NCI-H748 (cell line): ENCODE measurements at regions not wholly inside any gene's neighbourhood (a gene's known extent, or its start where the extent isn't known, plus 50 kb on each side); places are given as distances from the start of the nearest gene placed in this dataset.
"Not testable (repeated sequence)": the region's sequence is repeated elsewhere in the genome, so short reads cannot be mapped to it uniquely, and the experiment has no call there.

Experiments
- DNase-seq: peaks from one replicate; lab custom pipeline; 2025; ENCODE audit not compliant: unreplicated experiment; lab: John Stamatoyannopoulos, UW

DNA sequence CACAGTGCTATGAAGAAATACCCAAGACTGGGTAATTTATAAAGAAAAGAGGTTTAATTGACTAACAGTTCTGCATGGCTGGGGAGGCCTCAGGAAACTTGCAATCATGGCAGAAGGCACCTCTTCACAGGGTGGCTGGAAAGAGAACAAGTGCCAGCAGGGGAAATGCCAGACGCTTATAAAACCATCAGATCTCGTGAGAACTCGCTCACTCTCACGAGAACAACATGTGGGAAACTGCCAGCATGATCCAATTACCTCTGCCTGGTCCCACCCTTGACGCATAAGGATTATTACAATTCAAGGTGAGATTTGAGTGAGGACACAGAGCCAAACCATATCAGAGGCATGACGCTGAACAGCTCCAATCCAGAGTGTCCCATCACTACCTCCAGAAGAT lies 73.7 kb upstream of the RPL38 start:
- DNase-seq, result not testable (repeated sequence)

DNA sequence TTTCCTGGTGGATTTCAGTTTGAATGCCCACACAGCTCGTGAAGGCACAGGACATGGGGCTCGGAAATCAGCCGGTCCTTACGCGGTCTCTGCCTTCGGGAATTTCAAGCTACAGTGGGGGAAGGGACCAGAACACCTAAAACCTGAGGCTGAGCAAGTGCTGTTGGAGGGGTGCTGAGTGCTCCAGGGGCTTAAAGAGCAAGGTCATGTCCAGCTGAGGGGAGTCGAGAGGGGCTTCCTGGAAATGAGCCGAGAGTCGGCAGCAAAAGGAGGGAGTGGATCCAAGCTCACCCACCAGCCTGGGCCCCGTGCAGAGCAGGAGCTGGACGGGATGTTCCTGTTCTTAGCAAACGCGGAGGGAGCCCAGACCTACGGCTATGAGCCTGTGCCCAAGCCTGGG lies 73.2 kb upstream of the RPL38 start:
- no peak for DNase-seq

DNA sequence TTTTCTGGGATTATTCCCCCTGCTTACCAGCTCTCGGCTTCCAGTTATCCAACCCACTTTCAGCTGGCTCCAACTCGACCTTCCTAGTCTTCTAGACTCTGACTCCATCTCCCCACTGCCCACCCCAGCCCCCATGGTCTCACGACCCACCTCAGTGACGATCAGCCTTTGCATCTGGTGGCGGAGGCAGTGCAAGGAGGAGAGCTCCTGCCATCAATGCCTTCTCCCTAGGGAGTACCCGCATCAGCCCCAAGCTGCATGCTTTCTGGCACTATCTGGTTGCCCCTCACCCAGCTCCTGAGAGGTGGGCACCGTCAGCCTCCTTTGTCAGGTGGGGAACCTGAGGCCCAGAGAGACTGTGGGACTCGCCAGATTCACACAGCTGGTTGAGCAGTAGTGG lies 72.6 kb upstream of the RPL38 start:
- DNase-seq, result no peak

DNA sequence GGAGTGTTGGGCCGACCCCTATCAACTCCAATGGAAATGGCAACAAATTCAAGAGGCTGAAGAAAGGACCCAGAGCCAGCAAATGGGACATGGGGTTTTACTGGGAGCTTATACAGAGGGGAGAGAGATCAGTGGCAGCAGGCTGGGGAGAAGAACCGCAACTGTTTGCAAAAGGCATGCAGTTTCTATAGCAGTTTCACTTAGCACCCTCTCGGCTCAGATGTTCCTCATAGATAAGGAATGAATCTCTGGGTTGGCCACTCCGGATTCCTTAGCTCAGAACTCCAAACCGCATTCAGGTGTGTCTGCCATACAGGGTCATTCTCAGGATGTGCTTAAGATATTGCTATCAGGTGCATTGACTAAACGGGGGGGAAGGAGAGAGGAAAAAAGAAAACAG lies 71.1 kb upstream of the RPL38 start:
- DNase-seq, result no peak

DNA sequence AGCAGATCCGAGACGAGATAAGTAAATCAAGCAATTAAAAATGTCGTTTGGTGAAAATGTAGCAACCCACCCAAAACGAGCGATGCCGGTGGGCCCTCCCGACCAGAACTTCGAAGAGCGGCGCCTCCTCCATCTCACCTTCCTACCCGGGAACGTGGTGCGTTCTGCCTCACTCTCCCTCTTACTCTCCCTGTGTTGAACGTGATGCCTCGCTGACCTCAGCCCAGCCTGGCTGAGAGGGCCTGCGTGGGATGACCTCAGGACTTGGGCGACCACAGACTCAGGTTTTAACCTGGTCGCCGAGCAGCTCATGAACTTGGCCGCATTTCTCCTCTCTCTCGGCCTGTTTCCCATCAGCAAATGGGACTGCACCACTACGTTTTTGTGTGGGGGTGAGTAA lies 69.7 kb upstream of the RPL38 start:
- no peak for DNase-seq

DNA sequence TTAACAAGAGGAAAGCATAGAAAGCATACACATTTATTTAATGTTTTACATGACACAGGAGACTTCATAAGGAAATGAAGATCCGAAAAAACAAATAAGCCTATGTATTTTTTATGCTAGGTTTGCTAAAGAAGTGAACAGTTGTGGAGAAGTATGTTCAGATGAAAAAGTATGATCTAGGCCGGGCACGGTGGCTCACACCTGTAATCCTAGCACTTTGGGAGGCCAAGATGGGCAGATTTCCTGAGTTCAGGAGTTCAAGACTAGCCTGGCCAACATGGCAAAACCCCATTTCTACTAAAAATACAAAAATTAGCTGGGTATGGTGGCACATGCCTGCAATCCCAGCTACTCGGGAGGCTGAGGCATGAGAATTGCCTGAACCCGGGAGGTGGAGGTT lies 69.2 kb upstream of the RPL38 start:
- DNase-seq, result not testable (repeated sequence)

DNA sequence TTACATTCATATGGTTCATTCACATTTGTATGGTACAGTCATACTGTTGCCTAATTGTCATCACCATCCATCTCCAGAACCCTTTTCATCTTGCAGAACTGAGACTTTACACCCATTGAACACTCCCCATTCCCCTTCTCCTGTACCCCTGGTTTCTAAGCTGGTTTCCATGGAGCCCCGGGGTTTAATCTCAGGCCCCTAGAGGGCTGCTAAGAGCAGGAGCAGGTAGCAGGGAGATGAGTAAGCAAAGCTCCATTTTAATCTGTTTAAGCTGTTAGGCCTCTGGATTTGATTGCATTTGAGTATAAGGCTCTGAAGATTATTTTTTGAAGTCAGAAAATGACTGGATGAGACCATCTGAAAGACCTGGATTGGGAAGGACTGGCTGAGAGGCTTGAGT lies 68.5 kb upstream of the RPL38 start:
- DNase-seq, result no peak

DNA sequence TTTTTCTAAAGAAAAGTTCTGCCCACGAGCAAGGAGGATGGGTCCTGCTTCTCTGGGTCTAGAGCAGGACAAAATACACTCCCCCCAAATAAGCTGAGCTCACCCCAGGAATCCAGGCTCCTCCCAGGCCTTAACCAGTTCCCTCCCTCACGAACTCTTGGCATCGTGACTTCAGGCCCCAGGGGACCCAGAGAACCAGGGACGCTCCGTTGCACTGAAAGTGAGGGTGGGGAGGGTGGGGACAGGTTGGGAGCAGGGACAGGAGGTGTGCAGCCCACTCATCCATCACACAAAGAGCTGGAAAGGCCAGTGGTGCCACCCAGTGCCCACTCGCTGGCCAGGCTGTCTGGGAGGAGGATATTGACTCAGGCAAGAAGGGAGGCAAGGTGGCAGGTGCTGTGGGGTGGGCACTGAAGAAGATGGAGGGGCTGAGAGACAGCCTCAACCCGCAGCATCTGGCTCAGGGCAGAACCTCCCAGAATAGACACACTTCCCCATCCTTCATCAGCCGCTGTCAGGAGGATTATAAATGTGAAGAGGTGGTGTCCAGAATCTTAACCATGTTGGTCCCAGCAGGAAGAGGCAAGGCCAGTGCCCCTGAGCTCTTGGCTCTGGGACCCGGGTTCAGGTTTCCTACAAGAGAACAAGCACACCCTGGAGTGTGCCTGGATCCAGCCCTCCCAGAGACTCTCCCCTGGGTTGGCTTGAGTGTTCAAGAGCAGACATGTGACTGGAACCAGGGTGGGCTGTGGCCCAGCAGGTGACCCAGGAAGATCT lies 67.9 kb upstream of the RPL38 start:
- DNase-seq, result no peak

DNA sequence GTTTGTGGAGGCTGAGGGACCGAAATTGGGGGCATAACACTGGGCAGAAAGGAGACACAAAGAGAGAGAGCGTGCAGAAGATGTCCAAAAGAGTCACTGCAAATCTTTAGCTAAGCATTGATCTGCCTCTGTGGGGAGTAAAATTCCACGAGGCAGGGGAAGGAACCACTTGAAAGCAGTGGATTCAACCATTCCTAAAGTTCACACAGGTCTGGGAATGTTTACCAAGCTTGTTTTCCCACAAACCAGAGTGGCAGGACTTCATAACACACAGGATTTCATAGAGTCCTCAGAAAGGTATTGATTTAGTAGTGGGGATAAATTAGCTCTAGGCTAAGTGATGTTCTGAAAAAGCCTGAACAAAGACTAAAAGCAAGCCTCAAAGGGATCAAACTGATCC lies 66.1 kb upstream of the RPL38 start:
- DNase-seq, result no peak

DNA sequence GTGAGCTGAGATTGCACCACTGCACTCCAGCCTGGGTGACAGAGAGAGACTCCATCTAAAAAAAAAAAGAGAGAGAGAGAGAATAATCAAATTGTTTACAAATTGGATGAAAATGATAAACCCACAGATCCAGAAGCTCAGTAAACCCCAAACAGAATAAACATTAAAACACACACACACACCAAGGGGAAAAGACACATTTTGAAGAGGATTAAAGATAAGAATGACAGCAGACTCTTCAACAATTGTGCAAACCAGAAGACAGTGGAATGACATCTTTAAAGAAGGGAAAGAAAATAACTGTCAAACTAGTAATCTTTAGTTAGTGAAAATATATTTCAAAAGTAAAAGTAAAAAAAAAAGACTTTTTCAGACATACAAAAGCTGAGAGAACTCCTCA lies 64.4 kb upstream of the RPL38 start:
- no peak for DNase-seq

DNA sequence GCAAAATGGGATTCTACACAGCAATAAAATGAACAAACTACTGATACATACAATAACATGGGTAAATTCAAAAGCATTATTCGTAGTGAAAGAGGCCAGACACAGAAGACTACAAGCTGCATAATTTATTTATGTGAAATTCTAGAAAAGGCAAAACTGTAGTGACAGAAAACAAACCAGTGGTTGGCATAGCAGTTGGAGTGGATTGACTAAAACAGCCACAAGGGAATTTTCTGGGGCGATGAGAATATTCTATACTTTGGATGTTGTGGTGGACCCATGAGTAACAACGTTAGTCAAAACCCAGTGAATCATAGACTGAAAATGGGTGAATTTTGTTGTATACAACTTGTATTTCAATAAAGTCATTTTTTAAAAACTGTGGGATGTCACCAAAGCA lies 63.2 kb upstream of the RPL38 start:
- DNase-seq, result no peak

DNA sequence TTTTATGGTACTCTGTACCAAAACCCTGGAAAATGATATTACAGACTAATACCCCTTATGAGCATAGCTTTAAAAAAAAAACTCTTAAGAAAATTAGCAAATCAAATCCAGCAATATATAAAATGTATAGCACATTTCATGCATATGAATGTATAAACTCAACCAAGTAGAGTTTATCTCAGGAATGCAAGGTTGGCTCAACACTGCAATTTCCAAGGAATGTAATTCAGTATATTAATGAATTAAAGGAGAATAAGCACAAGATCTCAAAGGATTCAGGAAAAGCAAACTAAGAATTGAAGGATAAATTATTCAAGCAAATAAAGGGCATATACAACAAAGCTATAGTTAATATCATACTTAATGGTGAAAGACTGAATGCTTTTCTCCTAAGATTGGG lies 61.9 kb upstream of the RPL38 start:
- DNase-seq, result no peak

DNA sequence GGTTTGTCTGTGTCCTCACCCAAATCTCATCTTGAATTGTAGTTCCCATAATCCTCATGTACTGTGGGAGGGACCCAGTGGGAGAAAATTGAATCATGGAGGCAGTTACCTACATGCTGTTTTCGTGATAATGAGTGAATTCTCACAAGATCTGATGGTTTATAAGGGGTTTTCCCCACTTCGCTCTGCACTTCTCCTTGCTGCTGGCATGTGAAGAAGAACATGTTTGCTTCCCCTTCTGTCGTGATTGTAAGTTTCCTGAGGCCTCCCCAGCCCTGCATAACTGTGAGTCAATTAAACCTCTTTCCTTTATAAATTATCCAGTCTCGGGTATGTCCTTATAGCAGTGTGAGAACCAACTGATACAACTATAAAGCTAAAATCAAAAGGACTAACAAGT lies 60.2 kb upstream of the RPL38 start:
- not testable (repeated sequence) for DNase-seq

DNA sequence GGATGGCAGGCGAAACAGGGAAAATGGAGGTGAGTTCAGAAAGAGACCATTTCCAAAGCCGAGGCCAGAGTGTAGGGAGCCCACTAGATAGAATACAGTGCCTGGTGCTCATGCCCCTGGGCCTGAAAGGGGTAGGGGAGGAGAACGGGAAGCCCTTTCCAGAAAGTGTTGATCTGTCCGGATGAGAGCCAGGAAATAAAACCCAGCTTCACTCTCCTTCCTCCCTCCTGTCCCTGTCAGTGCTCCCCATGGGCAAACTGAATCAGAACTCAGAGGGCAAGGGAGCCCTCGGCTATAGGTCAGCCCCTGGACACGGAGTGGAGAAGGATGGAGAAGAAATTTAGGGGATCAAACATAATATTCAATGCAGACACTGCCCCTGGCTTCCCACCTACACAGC lies 57.7 kb upstream of the RPL38 start:
- no peak for DNase-seq

DNA sequence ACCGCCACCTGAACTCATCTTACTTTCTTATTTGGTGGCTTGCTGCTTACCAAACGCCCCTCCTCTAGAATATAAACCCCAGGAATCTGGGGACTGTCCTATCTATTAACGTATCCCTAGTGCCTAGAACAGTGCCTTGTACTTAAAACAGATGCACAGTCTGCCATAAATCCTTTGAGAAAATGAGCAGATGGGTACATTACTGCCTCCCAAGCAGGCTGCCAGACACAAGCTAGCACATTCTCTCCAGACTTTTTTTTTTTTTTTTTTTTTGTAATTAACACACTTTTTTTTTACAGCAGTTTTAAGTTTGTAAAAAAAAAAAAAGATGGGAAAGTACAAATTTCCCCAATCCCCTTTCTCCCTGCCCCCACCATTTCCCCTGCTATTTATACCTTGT lies 57.3 kb upstream of the RPL38 start:
- DNase-seq, result no peak

DNA sequence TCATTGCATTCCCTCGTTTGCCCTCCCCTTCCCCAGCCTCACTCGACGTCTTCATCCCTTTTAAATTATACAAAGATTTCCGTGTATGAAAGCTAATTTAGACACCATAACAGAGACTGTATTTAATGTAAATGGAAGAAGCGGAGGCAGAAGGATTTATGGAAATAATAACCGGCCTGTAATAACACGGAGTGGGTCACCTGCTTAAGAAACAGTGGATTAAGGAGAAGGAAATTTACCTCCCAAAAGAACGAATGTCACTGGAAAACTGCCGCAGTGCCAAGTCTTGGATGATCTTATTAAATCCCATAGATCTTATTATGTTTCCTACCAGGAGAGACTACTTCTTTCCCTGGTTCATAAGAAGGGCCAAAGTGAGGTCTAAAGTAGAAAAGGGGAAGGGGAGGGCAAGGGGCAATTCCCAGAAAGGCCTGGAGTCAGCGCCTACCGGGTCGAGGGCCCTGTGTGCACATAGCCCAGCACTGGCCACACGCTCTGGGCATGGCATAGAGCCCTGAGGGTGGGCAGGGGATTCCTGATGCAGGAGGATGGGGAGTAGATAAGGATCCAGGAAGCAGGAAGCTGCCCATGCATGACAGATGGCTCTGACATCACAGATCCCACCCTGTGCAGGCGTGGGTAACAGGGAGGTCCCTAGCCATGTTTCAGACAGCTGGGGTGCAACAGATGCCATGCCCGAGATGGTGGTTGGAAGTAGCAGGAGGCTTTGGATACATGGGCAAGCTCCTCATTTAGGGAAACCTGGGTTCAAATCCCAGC lies 56.2 kb upstream of the RPL38 start:
- no peak for DNase-seq

DNA sequence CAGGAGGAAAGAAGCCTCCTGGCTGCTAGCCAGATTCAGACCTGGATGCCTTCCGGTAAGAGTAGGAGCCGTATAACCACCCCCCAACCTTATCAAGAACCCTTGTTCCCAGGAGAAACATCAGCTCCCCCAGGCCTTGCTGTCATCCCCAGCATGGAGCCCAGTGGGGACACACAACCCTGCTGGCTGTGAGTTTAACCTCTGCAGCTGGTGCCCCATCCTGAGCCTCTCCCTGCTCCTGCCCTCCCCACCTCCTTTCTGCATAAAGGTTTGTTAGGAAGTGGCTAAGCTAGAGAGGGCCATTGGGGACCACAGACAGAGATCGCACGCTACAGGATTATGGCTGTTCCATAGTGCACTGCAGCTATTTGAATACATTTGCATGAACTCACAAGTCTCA lies 55.5 kb upstream of the RPL38 start:
- no peak for DNase-seq

DNA sequence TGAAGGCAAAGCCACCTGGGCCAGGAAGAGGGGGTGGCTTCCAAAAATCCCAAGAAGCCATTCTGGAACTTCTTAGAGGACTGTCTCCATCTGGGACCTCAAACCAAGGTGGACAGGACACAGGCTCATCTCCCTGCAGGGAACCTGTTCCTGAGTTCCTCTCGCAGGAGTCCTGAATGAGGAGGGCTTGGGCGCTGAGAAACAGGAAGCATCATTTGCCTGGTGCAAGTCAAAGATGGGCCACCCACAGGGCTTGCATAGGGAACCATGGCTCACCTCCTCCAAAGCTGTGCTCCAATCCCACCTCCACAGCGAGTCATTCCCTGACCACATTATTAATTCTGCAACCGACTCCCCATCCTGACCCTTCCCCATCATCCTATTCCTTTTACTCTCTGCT lies 55.0 kb upstream of the RPL38 start:
- DNase-seq, result no peak

DNA sequence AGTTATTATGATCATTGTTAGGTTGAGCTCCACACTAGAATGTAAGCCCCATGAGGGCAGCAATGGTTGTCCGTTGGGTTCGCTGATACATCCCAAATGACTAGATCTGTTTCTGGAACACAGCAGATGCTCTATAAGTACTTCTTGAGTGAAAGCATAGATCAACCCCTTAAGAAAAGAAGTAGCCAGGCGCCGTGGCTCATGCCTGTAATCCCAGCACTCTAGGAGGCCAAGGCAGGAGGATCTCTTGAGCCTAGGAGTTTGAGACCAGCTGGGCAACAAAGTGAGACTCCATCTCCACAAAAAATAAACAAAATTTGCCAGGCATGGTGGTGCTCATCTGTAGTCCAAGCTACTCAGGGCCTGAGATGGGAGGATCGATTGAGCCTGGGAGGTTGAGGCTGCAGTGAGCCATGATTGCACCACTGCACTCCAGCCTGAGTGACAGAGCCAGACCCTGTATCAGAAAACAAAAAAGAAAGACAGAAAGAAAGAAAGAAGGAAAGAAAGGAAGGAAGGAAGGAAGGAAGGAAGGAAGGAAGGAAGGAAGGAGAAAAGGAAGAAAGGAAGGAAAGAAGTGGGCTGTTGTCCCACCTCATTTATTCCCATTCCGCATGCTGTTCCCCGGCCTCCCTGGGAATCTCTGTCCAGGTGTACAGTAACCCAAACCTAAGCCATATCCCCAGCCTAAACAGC lies 54.4 kb upstream of the RPL38 start:
- no peak for DNase-seq

DNA sequence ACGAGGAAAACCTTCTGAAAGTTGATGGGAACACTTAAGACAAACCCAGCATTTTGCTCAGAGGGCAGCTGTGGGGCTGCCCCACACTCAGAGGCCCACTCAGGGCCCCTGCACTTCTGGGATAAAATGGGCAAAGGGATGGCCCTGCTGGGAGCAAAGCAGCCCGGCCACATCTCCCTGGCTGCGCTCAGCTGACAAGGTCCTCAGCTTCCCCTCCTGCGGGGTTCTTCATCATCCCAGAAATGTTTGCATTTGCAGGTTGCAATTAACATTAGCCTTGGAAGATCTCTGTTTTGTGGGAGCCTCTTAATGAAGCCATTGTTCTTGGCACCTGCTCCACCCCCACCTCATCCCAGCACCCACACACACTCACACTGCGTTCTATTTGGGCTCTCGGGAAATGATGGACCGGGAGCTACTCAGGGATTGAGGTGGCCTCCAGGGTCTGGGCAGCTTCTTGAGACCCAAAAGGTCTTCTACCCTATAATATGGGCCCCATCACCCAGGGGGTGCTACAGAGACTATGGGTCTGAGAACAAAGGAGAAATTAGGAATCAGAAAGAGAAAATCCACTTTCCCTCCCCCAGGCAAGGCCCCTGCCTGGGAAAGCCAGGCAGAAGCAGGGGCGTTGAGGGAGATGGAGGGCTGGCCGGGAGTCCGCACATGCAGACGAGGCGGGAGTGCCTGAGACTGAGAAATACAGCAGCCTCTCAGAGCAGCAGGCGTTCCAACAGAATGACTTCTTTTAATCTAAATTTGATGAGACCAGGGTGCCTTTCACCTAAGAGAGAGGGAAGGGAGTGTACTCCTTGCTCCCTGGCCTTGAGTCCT lies 53.7 kb upstream of the RPL38 start:
- no peak for DNase-seq

DNA sequence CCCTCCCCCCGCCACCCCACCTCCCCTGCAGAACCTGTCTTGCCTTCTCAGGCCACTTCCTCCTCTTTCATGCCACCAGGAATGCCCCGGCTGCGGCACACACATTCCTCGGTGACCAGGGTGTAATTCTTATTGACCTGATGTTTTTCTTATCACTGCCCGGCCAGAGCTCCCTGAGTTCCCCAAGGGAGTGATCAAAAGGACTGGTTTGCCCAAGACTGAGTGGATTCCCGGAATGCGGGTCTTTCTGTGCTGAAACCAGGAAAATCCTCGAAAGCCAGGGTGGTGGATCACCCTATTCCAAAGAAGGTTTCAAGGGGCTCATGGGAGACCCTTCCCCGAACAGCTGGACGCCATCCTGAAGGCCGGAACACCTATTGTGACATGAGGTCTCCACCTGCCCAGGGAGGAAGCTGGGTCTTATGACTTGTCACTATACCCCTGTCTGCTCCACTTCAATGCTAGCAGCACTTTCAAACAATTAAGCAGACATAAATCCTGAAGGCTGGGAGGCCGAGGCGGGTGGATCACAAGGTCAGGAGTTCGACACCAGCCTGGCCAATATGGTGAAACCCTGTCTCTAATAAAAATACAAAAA lies 53.0 kb upstream of the RPL38 start:
- no peak for DNase-seq
